ENCODE measurements at regions not wholly inside any gene's neighbourhood (a gene's known extent, or its start where the extent isn't known, plus 50 kb on each side); places are given as distances from the start of the nearest gene placed in this dataset.

DNA sequence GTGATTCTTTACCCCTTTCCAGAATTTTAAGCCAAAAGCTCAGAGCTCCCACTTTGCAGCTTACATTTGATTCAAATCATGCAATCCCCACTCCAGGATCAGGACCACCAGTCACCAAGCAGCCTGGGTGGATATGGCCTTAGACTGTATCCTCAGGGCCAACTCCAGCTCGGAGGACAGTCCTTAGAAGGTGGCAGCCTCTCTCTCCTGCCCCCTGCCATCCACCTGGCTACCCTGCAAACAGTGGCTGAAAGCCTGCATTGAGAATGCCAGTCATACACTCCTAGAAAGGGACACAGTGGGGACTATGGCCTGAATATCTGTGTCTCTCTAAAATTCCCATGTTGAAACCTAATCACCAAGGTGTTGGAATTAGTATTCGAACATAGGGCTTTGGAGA is 50.0 kb upstream of the KCNMA1 start:
- TF ChIP-seq, protein P1, sequence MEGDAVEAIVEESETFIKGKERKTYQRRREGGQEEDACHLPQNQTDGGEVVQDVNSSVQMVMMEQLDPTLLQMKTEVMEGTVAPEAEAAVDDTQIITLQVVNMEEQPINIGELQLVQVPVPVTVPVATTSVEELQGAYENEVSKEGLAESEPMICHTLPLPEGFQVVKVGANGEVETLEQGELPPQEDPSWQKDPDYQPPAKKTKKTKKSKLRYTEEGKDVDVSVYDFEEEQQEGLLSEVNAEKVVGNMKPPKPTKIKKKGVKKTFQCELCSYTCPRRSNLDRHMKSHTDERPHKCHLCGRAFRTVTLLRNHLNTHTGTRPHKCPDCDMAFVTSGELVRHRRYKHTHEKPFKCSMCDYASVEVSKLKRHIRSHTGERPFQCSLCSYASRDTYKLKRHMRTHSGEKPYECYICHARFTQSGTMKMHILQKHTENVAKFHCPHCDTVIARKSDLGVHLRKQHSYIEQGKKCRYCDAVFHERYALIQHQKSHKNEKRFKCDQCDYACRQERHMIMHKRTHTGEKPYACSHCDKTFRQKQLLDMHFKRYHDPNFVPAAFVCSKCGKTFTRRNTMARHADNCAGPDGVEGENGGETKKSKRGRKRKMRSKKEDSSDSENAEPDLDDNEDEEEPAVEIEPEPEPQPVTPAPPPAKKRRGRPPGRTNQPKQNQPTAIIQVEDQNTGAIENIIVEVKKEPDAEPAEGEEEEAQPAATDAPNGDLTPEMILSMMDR (IDR thresholded peaks at IDR 0.05) = no peak
- intact Hi-C loops (cut with micrococcal nuclease) = no loop called here
- Mint-ChIP-seq H3K27ac (no peak overlapping the region), H3K4me1 (no peaks in the 10 kb centered on the region), H3K27me3 (ENCODE audit: low read depth in 3 of 3) (peaks cover 7 to 28% (median 26%) of the 10 kb centered on the region in 3 donors), H3K36me3 (no peaks in the 10 kb centered on the region), H3K9me3 (peaks cover 0 to 5% (median 0%) of the 10 kb centered on the region in 7 donors), H3K4me3 (no peak overlapping the region)
- no peak overlapping the region for H2AFZ ChIP-seq (ENCODE audit: insufficient read depth, low read depth, low read length, poor library complexity, severe bottlenecking)
- no peaks in the 10 kb centered on the region for H3K4me1 ChIP-seq (ENCODE audit: control insufficient read depth in 1 of 2, insufficient read depth in 2 of 2, low read length in 2 of 2)
- no peak overlapping the region for H3K4me2 ChIP-seq (replicated peaks; ENCODE audit: extremely low read depth, low read length, poor library complexity, severe bottlenecking)
- no peak overlapping the region for H3K9ac ChIP-seq (ENCODE audit: insufficient read depth, low read length, poor library complexity, severe bottlenecking)
- peaks cover 0 to 2% of the 10 kb centered on the region in 2 donors for H3K27me3 ChIP-seq (ENCODE audit: control insufficient read depth in 2 of 2, insufficient read depth in 2 of 2, low read length in 2 of 2)
- no peak overlapping the region for H3K27ac ChIP-seq (ENCODE audit: low read depth in 1 of 2, low read length in 2 of 2)
- H3K9me3 ChIP-seq (replicated peaks in 1 of 2; ENCODE audit: control insufficient read depth in 1 of 2, insufficient read depth in 1 of 2, low read length in 2 of 2) = no peaks in the 10 kb centered on the region
- no peaks in the 10 kb centered on the region for H4K20me1 ChIP-seq (ENCODE audit: insufficient read depth, low read length)
- H3K36me3 ChIP-seq (replicated peaks in 1 of 2; ENCODE audit: control insufficient read depth in 1 of 2, insufficient read depth in 2 of 2, low read length in 2 of 2) = no peaks in the 10 kb centered on the region
- no peak for DNase-seq
- H3K4me3 ChIP-seq (replicated peaks in 1 of 3; ENCODE audit: low read depth in 2 of 3, low read length in 3 of 3) = no peak overlapping the region
- WGBS (ENCODE audit: insufficient coverage) = 100% methylated on average over 1 of the region's 2 CpGs
- no peaks in the 10 kb centered on the region for H3K79me2 ChIP-seq (ENCODE audit: insufficient read depth, low read length)
